ENCODE measurements at regions not wholly inside any gene's neighbourhood (a gene's known extent, or its start where the extent isn't known, plus 50 kb on each side); places are given as distances from the start of the nearest gene placed in this dataset.

- Histone ChIP-seq H3K9me3 (ENCODE audit: low read length) (no peaks in the 10 kb centered on the region), H3K27ac (ENCODE audit: low read length) (no peak overlapping the region), H3K79me2 (replicated peaks; ENCODE audit: insufficient read depth, low read length) (no peaks in the 10 kb centered on the region), H4K20me1 (ENCODE audit: insufficient read depth) (no peaks in the 10 kb centered on the region), H3K9ac (ENCODE audit: low read length) (no peak overlapping the region), H3K4me2 (ENCODE audit: low read length) (no peak overlapping the region), H2AFZ (ENCODE audit: low read depth, low read length) (no peak overlapping the region), H3F3A (ENCODE audit: insufficient read depth, low read length, poor library complexity, severe bottlenecking) (no peaks in the 10 kb centered on the region), H3K27me3 (ENCODE audit: insufficient read depth, low read depth, low read length) (no peaks in the 10 kb centered on the region), H3K9me2 (ENCODE audit: insufficient read depth, low read length) (no peaks in the 10 kb centered on the region), H3K36me3 (ENCODE audit: insufficient read depth, low read length) (no peaks in the 10 kb centered on the region), H3K4me3 (ENCODE audit: low read length) (no peak overlapping the region)
- TF ChIP-seq EP300 (conservative IDR thresholded peaks at IDR 0.05; ENCODE audit: poor library complexity, severe bottlenecking): no peak
- TF ChIP-seq POLR2AphosphoS5 (IDR thresholded peaks at IDR 0.05): no peak
- TF ChIP-seq TAF1 (IDR thresholded peaks at IDR 0.05; ENCODE audit: low read depth): no peak
- no peak for TF ChIP-seq RAD21 (conservative IDR thresholded peaks at IDR 0.05)
- TF ChIP-seq CTCF (IDR thresholded peaks at IDR 0.05; ENCODE audit: poor library complexity, severe bottlenecking): no peak
- TF ChIP-seq EZH2 (IDR thresholded peaks at IDR 0.05; ENCODE audit: borderline replicate concordance, insufficient read depth, low read length, poor library complexity, severe bottlenecking): no peak
- no peak for TF ChIP-seq MXI1 (conservative IDR thresholded peaks at IDR 0.05; ENCODE audit: poor library complexity, severe bottlenecking)
- TF ChIP-seq, protein P1, sequence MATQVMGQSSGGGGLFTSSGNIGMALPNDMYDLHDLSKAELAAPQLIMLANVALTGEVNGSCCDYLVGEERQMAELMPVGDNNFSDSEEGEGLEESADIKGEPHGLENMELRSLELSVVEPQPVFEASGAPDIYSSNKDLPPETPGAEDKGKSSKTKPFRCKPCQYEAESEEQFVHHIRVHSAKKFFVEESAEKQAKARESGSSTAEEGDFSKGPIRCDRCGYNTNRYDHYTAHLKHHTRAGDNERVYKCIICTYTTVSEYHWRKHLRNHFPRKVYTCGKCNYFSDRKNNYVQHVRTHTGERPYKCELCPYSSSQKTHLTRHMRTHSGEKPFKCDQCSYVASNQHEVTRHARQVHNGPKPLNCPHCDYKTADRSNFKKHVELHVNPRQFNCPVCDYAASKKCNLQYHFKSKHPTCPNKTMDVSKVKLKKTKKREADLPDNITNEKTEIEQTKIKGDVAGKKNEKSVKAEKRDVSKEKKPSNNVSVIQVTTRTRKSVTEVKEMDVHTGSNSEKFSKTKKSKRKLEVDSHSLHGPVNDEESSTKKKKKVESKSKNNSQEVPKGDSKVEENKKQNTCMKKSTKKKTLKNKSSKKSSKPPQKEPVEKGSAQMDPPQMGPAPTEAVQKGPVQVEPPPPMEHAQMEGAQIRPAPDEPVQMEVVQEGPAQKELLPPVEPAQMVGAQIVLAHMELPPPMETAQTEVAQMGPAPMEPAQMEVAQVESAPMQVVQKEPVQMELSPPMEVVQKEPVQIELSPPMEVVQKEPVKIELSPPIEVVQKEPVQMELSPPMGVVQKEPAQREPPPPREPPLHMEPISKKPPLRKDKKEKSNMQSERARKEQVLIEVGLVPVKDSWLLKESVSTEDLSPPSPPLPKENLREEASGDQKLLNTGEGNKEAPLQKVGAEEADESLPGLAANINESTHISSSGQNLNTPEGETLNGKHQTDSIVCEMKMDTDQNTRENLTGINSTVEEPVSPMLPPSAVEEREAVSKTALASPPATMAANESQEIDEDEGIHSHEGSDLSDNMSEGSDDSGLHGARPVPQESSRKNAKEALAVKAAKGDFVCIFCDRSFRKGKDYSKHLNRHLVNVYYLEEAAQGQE (IDR thresholded peaks at IDR 0.05; ENCODE audit: borderline replicate concordance): no peak
- no peak for TF ChIP-seq SMC3 (conservative IDR thresholded peaks at IDR 0.05; ENCODE audit: poor library complexity)
Measured at GRCh38 chr2:15702452-15702851, 110.8 kb downstream of the DDX1 start.

GRCh38 chr2:15703365-15703869, 111.7 kb downstream of the DDX1 start:
- H3K9ac ChIP-seq (ENCODE audit: low read length): no peak overlapping the region
- H3K4me3 ChIP-seq (ENCODE audit: low read length): no peak overlapping the region
- no peaks in the 10 kb centered on the region for H3K9me3 ChIP-seq (ENCODE audit: low read length)
- no peaks in the 10 kb centered on the region for H3K9me2 ChIP-seq (ENCODE audit: insufficient read depth, low read length)
- H3K79me2 ChIP-seq (replicated peaks; ENCODE audit: insufficient read depth, low read length): no peaks in the 10 kb centered on the region
- H3K36me3 ChIP-seq (ENCODE audit: insufficient read depth, low read length): no peaks in the 10 kb centered on the region
- no peak overlapping the region for H3K4me2 ChIP-seq (ENCODE audit: low read length)
- H3F3A ChIP-seq (ENCODE audit: insufficient read depth, low read length, poor library complexity, severe bottlenecking): no peaks in the 10 kb centered on the region
- H3K27ac ChIP-seq (ENCODE audit: low read length): no peak overlapping the region
- H3K27me3 ChIP-seq (ENCODE audit: insufficient read depth, low read depth, low read length): no peaks in the 10 kb centered on the region
- H2AFZ ChIP-seq (ENCODE audit: low read depth, low read length): no peak overlapping the region
- no peaks in the 10 kb centered on the region for H4K20me1 ChIP-seq (ENCODE audit: insufficient read depth)
- TF ChIP-seq POLR2AphosphoS5 (IDR thresholded peaks at IDR 0.05) (no peak), CTCF (IDR thresholded peaks at IDR 0.05; ENCODE audit: poor library complexity, severe bottlenecking) (no peak), SMC3 (conservative IDR thresholded peaks at IDR 0.05; ENCODE audit: poor library complexity) (no peak), EP300 (conservative IDR thresholded peaks at IDR 0.05; ENCODE audit: poor library complexity, severe bottlenecking) (no peak), EZH2 (IDR thresholded peaks at IDR 0.05; ENCODE audit: borderline replicate concordance, insufficient read depth, low read length, poor library complexity, severe bottlenecking) (no peak), RAD21 (conservative IDR thresholded peaks at IDR 0.05) (no peak), TAF1 (IDR thresholded peaks at IDR 0.05; ENCODE audit: low read depth) (no peak), MXI1 (conservative IDR thresholded peaks at IDR 0.05; ENCODE audit: poor library complexity, severe bottlenecking) (no peak)
- TF ChIP-seq, protein P1 (IDR thresholded peaks at IDR 0.05; ENCODE audit: borderline replicate concordance): no peak
